GF-D8 (cell line): ENCODE measurements at regions not wholly inside any gene's neighbourhood (a gene's known extent, or its start where the extent isn't known, plus 50 kb on each side); places are given as distances from the start of the nearest gene placed in this dataset.
"Not testable (repeated sequence)": the region's sequence is repeated elsewhere in the genome, so short reads cannot be mapped to it uniquely, and the experiment has no call there.

Source experiments
- DNase-seq: peaks from one replicate; lab custom pipeline; 2025; lab: John Stamatoyannopoulos, UW

DNA sequence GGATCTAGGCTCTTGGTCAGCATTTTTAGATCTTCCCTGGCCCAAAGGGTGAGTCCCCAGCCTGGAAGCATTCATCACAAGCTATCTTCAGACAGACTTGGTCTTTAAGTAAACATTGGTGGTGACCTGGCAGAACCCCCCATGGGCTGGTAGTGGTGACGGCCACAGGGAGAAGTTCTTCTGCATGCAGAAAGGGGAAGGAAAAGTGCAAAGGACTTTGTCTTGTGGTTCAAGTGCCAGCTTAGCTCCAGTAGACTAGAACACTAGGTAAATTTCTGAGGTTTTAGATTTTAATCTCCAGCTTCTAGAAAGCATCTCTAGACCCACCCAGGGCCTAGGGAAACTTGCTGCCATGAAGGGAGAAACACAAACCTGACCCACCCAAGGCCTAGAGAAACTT lies 584.0 kb downstream of the CHSY3 start:
- DNase-seq, result no peak

DNA sequence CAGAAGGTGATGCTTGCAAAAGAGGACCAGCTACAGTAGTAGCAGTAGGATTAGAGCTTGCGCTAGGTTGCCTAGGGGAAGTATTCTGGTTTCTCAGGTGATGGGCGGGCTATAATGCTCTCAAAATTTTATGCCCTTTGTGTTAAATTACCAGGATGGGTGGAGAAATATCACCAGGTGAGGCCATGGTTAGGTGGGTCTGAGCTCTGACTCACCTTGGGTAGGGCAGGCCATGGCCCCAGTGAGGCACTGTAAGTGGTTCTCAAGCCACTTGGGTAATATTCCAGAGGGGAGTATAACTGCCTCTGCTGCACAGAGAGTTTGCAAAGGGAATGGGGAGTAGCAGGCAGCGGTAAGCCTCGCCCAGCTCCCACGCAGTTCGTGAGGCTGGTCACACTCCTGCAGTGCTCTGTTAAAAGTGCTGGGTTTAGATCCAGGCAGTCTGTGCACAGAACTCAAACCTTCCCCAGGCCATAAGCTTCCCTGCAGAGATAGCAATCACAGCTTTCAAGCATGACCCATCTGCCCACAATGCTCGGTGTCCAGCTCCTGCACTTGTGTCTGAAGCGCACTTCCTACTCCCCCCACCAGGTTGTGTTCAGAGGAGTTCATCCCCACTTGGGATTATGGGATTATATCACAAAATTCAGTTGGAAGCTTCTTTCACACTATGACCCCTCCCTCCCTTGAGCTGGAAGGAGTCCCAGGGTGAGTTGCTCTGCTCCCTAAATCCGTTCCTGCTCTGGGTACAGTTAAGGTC lies 575.0 kb downstream of the CHSY3 start:
- no peak for DNase-seq

DNA sequence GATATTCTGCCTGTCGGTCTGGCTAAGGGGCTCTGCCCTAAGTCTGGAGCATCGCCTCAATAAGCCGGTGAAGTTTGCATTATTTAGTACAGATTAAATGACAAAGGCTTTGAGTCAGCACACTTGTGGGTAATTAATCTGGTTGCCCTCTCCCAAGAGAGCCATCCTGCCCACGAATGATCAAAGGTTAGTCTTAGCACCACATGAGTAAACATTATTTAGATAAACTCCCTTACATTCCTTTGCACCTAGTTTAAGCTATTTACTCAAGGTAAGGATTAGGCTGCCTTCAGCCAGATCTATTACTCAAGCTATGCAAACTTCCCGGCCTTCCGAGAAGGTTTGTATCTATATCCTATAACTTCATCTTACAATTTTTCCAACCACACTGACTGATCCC lies 572.1 kb downstream of the CHSY3 start:
- no peak for DNase-seq

DNA sequence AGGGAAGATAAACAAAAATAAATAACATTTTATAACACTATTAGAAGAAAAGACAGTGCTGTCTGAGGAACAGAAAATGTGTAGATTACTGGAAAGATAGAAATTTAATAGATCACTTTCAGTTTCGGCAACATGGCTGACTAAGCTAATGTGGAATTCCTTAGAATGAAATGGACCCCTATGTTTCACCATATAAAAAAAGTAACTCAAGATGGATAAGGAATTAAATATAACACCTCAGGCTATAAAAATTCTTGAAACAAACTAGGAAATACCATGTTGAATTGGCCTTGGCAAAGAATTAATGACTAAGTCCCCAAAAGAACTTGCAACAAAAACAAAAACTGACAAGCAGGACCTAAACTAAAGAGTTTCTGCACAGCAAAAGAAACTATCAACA lies 558.3 kb downstream of the CHSY3 start:
- no peak for DNase-seq

DNA sequence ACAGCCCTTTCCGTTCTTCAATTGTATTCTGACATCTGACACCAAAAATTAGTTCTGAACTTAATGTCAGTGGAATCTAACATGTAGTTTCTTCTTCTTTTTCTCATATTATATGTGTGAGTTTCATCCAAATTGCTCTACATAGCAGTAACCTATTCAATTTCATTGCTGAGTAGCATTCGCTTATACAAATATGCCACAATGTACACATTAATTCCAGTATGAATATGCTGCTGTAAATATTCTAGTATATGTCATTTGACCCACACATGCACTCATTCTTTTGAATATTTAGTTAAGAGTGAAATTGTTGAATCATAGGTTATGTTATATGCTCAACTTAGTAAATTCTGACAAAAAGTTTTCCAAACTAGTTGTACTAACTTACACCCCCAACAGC lies 550.9 kb downstream of the CHSY3 start:
- no peak for DNase-seq

DNA sequence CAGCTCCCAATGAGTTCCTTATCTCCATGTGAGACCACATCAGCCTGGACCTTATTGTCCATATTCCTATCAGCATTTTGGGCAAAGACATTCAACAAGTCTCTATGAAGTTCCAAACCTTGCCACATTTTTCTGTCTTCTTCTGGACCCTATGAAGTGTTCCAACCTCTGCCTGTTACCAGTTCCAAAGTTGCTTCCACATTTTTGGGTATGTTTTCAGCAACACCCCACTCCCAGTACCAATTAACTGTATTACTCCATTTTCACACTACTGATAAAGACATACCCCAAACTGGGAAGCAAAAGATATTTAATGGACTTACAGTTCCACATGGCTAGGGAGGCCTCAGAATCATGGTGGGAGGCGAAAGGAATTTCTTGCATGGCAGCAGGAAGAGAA lies 548.5 kb downstream of the CHSY3 start:
- DNase-seq, result no peak

DNA sequence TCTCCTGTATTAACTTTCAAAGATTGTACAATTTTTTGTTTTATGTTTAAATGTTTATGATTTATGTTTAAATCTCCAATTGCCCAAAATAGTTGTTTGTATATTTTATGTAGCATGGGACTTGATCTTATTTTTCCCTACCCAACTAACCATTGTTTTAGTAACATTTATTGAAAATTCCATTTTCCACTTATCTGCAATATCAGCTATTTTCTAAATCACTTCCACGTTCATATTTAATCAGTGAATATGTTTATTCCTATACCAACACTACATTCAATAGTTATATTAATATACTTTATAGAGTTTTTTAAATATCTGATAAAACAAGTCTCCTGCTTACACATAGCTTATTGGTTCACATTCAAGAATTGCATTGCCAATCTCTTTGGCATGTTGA lies 532.2 kb downstream of the CHSY3 start:
- DNase-seq, result no peak

DNA sequence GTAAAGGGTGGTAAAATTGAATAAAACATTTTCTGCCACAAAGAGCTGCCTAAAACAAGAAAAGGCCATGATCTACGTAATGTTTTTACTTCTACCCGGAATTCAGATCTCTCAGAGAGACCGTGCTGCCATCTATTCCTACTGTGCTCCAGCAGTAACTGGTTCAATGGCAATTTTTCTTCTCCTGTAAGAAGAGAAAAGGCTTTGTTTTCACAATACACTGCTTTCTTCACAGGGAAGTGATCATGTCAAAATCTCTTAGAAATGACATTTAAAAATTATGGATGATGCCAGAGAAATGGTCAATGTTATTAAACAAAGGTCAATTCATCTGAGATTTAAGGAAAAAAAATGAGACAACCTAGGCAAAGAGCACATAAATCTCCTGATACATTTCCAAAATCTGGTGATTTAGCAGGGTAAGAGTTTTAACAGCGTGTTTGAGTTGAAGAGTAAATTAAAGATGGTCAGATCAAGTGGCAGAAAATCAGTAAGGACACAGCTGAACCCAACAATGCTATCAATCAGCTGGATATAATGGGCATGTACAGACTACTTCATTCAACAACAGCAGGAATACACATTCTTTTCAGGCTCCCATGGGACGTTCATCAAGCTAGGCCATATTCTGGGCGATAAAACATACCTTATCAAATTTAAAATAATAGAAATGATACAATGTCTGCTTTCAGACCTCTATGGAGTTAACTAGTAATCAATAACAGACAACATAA lies 523.1 kb downstream of the CHSY3 start:
- no peak for DNase-seq

DNA sequence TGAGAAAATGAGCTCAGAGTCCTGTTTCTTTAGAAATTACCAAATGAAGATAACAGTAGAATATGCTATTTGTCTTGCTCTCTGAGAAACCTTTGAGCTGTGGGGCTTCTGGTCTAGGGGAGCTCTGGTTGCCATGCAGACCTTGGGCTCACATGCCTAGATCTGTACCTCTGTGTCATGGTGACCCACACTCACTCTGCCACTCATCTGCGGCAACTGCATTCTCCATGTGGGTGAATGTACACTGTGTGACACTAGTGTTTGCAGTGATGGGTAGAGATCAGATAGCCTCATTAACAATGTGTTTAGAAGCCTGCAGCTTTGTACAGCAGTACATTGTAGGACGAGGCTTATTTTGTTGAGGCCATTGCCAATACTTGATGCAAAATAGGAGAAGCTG lies 521.2 kb downstream of the CHSY3 start:
- DNase-seq, result no peak

DNA sequence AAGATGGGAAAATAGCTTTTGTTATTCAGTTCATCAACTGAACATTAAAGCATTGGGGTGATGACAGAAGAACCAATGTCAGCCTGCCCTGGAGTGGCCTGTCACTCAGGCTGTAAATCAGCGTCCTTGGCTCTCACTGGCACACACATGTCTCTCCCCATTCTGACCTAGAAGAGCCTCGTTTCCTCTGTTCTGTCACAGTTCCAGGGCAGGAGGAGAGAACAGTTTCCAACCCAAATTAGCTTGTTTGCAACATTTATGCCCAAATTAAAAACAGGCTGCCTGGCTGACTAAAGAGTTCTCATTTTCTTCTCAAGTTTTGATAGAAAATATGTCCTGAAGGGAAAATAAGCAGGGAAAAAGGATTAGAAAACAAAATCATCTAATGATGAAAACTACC lies 520.1 kb downstream of the CHSY3 start:
- DNase-seq, result no peak

DNA sequence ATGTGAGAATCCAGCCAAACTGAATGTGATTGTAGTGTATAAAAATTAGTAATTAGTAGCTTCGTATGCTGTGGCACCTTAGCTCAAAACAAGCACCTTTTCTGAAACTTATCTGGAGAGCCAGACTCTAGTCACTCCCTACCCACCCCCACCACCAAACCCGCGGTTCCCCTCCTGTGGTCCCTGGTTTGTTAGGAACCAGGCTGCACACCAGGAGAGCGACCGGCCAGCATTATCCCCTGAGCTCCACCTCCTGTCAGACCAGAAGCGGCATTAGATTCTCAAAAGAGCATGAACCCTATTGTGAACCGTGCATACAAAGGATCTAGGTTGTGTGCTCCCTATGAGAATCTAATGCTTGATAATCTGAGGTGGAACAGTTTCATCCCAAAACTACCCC lies 498.6 kb downstream of the CHSY3 start:
- no peak for DNase-seq

DNA sequence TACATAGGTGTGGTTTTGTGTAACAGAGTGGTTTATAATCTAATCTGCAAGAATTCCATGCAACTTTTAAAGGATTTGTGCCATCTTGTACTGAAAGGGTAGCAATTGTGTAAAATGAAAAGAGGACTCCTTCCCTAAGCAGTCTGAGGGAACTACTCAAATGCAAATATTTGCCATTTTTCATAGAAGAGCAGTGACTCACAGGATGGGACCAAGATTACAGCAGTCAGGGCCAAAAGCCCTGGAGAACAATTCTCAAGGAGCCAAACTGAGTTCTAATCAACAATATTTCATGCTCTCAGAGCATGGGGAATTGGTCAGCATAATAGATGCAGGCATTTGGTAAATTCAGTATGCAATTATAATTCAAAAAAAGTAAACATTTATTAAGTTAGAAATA lies 495.8 kb downstream of the CHSY3 start:
- DNase-seq, result no peak

DNA sequence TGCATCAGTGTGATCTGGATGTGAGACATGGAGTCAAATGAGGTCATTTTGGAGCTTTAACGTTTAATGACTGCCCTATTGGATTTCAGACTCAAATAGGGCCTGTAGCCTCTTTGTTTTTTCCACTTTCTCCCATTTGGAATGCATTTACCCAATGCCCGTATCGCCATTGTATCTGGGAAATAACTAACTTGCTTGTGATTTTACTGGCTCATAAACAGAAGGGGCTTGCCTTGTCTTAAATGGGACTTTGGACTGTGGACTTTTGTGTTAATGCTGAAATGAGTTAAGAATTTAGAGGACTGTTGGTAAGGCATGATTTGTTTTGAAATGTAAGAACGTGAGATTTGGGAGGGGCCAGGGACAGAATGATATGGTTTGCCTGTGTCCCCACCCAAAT lies 494.6 kb downstream of the CHSY3 start:
- DNase-seq, result no peak

DNA sequence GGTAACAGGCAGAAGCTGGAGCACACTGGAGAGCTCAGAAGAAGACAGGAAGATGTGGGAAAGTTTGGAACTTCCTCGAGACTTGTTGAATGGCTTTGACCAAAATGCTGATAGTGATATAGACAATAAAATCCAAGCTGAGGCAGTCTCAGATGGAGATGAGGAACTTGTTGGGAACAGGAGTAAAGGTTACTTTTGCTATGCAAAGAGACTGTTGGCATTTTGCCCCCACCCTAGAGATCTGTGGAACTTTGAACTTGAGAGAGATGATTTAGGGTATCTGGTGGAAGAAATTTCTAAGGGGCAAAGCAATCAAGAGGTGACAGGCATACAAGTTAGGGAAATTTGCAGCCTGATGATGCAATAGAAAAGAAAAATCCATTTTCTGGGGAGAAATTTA lies 493.5 kb downstream of the CHSY3 start:
- DNase-seq, result not testable (repeated sequence)

DNA sequence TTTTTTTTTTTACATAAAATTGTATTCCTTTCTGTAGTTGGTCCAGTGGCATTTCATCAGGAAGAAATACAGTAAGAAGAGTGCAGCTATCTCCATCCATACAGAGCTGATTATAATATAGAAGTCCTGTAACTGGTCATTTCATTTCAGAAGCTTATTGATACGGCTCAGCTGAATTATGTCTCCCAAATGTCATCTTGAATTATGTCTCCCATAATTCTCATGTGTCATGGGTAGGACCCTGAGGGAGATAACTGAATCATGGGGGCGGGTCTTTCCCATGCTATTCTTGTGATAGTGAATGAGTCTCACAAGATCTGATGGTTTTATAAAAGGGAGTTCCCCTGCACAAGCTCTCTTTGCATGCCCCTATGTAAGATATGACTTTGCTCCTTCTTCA lies 492.9 kb downstream of the CHSY3 start:
- DNase-seq, result no peak

DNA sequence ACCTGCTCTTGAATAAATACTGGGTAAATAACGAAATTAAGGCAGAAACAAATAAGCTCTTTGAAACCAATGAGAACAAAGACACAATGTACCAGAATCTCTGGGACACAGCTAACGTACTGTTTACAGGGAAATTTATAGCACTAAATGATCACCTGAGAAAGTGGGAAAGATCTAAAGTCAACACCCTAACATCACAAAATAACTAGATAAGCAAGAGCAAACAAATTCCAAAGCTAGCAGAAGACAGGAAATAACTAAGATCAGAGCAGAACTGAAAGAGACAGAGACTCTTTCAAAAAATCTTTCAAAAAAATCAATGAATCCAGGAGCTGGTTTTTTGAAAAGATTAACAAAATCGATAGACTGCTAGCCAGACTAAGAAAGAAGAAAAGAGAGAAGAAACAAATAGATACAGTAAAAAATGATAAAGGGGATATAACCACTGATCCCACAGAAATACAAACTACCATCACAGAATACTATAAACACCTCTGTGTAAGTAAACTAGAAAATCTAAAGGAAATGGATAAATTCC lies 487.5 kb downstream of the CHSY3 start:
- not testable (repeated sequence) for DNase-seq

DNA sequence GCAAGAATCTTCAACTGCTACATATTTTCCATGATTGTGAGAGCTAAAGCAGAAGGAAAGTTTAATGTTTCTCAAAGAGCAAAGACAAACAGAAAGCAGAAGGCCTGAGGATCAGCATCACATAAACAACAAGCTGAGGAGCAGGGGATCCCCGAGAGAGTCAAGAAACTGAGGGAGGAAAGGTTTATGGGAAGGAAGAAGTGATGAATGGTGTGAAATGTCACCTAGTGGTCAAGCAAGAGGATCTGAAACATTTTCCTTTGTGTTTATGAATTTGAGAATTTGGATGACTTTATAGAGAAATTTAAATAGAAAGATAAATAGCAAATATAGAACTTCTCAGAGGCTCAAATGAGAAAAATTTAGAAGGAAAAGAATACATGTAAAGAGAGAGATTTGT lies 481.9 kb downstream of the CHSY3 start:
- DNase-seq, result no peak

DNA sequence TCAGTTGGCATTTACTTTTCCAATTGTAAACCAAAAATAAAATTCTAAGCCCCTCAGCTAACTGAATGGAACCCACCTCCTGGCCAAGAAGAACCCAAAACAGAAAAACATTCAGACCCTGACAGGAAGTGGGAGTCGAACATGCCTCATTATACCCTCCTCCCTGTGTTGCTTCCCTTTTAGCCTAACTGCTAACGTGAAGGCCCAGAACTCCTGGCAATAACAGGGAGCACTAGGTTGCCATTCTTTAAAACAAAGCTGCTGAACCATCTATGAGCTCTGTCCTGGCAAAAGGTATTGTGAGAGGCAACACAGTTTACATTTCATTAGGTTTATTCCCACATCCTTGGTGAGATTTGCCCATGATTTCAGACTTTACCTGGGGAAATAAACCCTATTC lies 481.4 kb downstream of the CHSY3 start:
- DNase-seq, result no peak

DNA sequence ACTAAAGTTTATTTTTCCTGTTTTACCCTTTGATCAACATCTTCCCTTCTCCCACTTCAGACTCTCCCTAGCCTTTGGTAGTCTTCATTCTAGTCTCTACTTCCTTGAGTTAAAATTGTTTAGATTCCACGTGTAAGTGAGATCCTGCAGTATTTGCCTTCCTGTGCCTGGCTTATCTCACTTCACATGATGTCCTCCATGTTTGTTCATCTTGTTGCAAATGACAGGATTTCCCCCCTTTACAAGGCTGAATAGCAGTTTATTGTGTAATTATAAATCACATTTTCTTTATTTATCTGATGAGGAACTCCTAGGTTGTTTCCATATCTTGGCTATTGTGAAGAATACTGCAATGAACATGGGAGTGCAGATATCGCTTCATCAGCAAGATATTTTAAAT lies 461.7 kb downstream of the CHSY3 start:
- DNase-seq, result no peak

DNA sequence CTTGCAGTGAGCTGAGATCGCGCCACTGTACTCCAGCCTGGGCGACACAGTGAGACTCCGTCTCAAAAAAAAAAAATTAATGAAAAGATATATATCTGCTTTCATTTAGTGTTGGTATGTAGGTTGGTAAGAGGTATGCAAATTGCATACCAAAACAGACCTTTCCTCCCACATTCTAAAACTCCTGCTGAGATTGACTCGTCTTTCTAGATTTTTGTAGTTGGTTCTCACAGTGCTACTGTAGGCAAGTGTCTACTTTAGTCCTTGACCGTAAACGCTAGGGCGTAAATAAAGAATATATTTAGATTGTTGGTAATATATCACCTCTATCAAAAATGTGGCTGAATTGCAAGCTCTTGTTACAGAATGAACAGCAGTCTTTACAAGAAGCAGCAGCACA lies 445.9 kb downstream of the CHSY3 start:
- DNase-seq, result no peak

DNA sequence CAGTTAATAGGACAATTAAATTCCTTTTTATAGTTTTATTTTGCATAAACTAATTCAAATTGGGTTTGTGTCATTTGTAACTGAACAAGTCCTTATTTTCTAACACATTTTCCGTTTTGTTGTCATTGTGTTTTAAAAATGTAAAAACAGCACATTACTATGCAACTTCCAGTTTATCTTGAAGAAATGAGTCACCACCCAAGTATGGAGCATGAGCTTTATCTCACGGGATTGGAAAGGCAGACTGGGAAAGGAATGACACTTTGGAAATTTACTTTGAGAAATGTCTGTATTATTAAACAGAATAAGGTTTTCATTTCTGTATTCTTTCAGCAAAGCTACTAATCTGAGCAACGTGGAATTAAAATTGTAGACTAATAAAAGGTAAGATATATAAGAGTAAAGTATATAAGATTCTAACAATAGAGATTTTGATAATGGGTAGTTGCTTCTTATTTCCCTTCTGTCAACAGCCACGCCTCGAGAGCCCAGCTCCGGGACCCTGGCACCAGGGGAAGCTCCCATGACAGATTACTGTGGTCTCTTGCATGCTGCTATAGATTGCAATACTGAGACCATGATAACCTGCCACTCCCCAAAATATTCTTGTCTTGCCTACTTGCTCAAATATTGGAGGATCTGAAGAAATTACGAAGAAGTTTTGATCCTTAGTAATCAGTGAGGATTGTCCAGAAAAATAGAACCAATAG lies 433.1 kb downstream of the CHSY3 start:
- DNase-seq, result no peak

DNA sequence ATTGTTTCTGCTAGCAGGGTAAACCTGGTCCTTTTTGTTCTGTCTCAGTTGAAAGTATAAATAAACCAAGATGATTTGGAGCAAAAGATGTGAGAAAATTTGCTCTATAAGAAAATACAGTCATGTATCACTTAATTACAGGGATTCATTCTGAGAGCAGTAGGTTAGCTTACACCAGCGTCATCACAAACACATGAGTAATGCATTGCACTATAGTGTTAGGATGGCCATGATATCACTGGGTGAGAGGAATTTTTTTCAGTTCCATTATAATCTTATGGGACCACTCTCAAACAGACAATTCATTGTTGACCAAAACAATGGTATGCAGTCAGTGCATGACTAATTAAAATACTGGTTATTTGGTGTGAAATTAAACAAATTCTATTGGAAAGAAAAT lies 430.9 kb downstream of the CHSY3 start:
- DNase-seq, result no peak

DNA sequence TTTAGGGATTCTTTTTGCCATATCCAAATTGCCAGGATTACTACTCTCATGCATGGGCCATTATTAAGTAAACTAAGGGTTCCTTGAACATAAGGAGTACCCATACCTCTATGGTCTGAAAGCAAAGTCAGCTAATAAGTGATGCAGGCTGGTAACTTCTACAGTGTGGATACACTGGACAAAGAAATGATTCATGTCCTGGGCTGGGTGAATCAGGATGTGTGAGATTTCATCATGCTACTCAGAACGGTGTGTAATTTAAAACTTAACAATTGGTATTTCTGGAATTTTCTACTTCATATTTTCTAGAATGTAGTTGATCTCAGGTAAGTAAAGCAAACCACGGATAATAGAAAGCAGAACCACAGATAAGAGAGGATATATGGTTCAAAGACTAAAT lies 428.8 kb downstream of the CHSY3 start:
- DNase-seq, result no peak
